ENCODE measurements at regions not wholly inside any gene's neighbourhood (a gene's known extent, or its start where the extent isn't known, plus 50 kb on each side); places are given as distances from the start of the nearest gene placed in this dataset.

GRCh38 chr16:17019366-17019765 lies 451.4 kb downstream of the XYLT1 start:
- TF ChIP-seq CTCF (IDR thresholded peaks at IDR 0.05; ENCODE audit: borderline replicate concordance, extremely low read depth, low read length, poor library complexity, severe bottlenecking): no peak
- no peak for TF ChIP-seq EZH2 (IDR thresholded peaks at IDR 0.05; ENCODE audit: borderline replicate concordance, low read depth, low read length, severe bottlenecking)

All from DND-41 (cell line).